ENCODE measurements at regions not wholly inside any gene's neighbourhood (a gene's known extent, or its start where the extent isn't known, plus 50 kb on each side); places are given as distances from the start of the nearest gene placed in this dataset.

DNA sequence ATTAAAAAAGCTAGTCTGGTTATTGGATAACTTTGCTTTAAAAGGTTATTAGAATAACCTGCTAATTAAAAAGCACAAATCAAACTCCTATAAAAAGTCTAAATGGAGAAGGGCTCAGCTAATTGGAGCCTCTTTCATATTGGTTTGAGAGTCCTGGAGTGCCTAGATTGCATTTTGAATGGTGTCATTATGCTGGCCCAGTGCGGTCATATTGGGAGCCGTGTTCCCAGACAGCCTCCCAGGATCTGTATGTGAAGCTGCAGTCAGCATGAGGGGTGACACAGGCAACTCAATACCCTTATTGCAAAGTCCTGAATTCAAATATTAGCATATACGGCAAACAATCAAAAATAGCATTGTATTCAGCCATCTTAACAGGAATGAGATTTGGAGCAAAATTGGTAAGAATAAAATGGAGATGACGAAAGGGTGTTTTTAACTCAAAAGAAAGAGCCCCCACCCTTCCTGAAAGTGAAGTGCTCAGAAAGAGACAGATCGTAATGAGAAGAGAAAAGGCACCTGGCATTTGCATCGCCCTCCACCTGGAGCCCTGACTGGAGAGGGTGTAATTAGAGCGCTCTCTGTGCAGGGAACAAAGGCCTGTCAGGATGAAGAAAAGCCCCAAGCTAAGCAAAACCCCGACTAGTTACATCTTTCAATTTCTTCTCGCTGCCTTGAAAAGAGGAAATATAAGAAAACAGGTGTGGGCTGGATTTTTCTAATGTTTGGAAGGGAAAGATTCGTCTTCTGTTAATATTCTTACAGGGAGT lies 621.0 kb upstream of the ADAMTS16 start:
- H4K20me1 ChIP-seq (ENCODE audit: insufficient read depth, low read length) = no peaks in the 10 kb centered on the region
- Mint-ChIP-seq H3K36me3 (ENCODE audit: low read depth, unreplicated experiment) (no peaks in the 10 kb centered on the region), H3K27ac (ENCODE audit: unreplicated experiment) (no peak overlapping the region), H3K4me1 (ENCODE audit: low read depth, unreplicated experiment) (no peaks in the 10 kb centered on the region), H3K9me3 (ENCODE audit: unreplicated experiment) (peaks cover 3% of the 10 kb centered on the region), H3K27me3 (ENCODE audit: low read depth, unreplicated experiment) (peaks cover 13% of the 10 kb centered on the region), H3K4me3 (ENCODE audit: unreplicated experiment) (no peak overlapping the region)
- H3K36me3 ChIP-seq (ENCODE audit: insufficient read depth, low read length) = no peaks in the 10 kb centered on the region
- no peak overlapping the region for H3K27ac ChIP-seq (ENCODE audit: low read depth, low read length)
- no peak overlapping the region for H3K9ac ChIP-seq (ENCODE audit: low read length)
- H3K9me3 ChIP-seq (ENCODE audit: insufficient read depth, low read depth, low read length) = no peaks in the 10 kb centered on the region
- H2AFZ ChIP-seq (ENCODE audit: low read depth, low read length) = no peak overlapping the region
- FAIRE-seq (no peak), DNase-seq (ENCODE audit: low read depth) (no peak)
- no peaks in the 10 kb centered on the region for H3K27me3 ChIP-seq (ENCODE audit: insufficient read depth, low read length)
- H3K4me2 ChIP-seq (ENCODE audit: low read length) = no peak overlapping the region
- TF ChIP-seq EZH2 (IDR thresholded peaks at IDR 0.05; ENCODE audit: insufficient read depth, low read length) (no peak), CTCF (IDR thresholded peaks at IDR 0.05; ENCODE audit: insufficient read depth, low read depth, low read length) (no peak)
- no peak overlapping the region for H3K4me3 ChIP-seq (ENCODE audit: insufficient read depth, low read depth, low read length)
- no peaks in the 10 kb centered on the region for H3K79me2 ChIP-seq (ENCODE audit: insufficient read depth, low read length)
- H3K4me1 ChIP-seq (ENCODE audit: insufficient read depth, low read length) = no peaks in the 10 kb centered on the region

DNA sequence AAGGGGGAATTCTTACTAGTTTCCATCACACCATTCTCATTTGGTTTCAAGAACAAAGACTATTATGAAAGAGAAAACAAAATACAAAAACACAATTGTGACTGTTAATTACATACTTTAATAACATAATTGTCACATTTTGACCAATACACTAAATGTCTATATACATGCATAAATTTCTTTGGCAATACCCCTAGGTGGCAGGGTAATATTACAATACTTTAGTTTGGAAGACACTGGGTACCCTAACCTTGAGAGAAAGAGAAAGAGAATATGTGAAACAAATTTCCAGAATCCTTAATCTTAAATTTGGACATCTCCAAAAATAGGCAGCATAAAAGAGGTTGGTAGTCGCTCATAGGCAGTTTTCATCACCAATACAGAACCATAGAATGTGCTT lies 619.6 kb upstream of the ADAMTS16 start:
- no peaks in the 10 kb centered on the region for H3K79me2 ChIP-seq (ENCODE audit: insufficient read depth, low read length)
- no peak for FAIRE-seq
- H3K4me1 Mint-ChIP-seq (ENCODE audit: low read depth, unreplicated experiment) = no peaks in the 10 kb centered on the region
- no peak overlapping the region for H3K4me3 ChIP-seq (ENCODE audit: insufficient read depth, low read depth, low read length)
- no peak overlapping the region for H3K4me3 Mint-ChIP-seq (ENCODE audit: unreplicated experiment)
- no peak overlapping the region for H3K27ac ChIP-seq (ENCODE audit: low read depth, low read length)
- H3K27ac Mint-ChIP-seq (ENCODE audit: unreplicated experiment) = no peak overlapping the region
- H3K36me3 Mint-ChIP-seq (ENCODE audit: low read depth, unreplicated experiment) = no peaks in the 10 kb centered on the region
- H3K27me3 ChIP-seq (ENCODE audit: insufficient read depth, low read length) = no peaks in the 10 kb centered on the region
- H3K4me1 ChIP-seq (ENCODE audit: insufficient read depth, low read length) = no peaks in the 10 kb centered on the region
- DNase-seq (ENCODE audit: low read depth) = no peak
- H3K9me3 Mint-ChIP-seq (ENCODE audit: unreplicated experiment) = peaks cover 3% of the 10 kb centered on the region
- no peak overlapping the region for H3K4me2 ChIP-seq (ENCODE audit: low read length)
- no peak overlapping the region for H2AFZ ChIP-seq (ENCODE audit: low read depth, low read length)
- no peak for TF ChIP-seq CTCF (IDR thresholded peaks at IDR 0.05; ENCODE audit: insufficient read depth, low read depth, low read length)
- TF ChIP-seq EZH2 (IDR thresholded peaks at IDR 0.05; ENCODE audit: insufficient read depth, low read length) = no peak
- no peaks in the 10 kb centered on the region for H3K9me3 ChIP-seq (ENCODE audit: insufficient read depth, low read depth, low read length)
- H4K20me1 ChIP-seq (ENCODE audit: insufficient read depth, low read length) = no peaks in the 10 kb centered on the region
- H3K27me3 Mint-ChIP-seq (ENCODE audit: low read depth, unreplicated experiment) = peaks cover 12% of the 10 kb centered on the region
- H3K36me3 ChIP-seq (ENCODE audit: insufficient read depth, low read length) = no peaks in the 10 kb centered on the region
- H3K9ac ChIP-seq (ENCODE audit: low read length) = no peak overlapping the region

DNA sequence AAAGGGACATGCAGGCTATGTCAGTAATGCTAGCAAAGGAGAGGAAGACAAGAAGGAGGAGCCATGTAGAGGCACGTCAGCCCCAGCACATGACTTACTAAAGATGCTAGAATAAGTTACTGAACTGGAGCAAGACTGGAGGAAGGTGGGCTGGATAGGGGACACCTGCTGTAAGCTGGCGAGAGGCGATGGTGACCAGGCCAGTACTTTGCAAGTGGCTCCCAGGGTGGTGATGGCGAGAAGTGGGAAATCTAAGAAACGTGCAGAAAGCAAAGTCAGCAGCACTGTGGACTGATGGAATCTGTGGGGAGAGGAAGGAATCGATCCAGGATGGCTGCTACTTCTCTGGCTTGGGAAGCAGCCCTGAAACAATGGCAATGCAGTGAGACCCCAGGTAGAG lies 617.1 kb upstream of the ADAMTS16 start:
- H3K36me3 Mint-ChIP-seq (ENCODE audit: low read depth, unreplicated experiment) = no peaks in the 10 kb centered on the region
- no peak for DNase-seq (ENCODE audit: low read depth)
- no peaks in the 10 kb centered on the region for H3K4me1 ChIP-seq (ENCODE audit: insufficient read depth, low read length)

More for the DNA sequence above, 617.1 kb upstream of the ADAMTS16 start:
- Mint-ChIP-seq H3K9me3 (ENCODE audit: unreplicated experiment) (peaks cover 3% of the 10 kb centered on the region), H3K27ac (ENCODE audit: unreplicated experiment) (no peak overlapping the region), H3K4me3 (ENCODE audit: unreplicated experiment) (no peak overlapping the region), H3K4me1 (ENCODE audit: low read depth, unreplicated experiment) (no peaks in the 10 kb centered on the region), H3K27me3 (ENCODE audit: low read depth, unreplicated experiment) (peaks cover 12% of the 10 kb centered on the region)
- Histone ChIP-seq H3K4me2 (ENCODE audit: low read length) (no peak overlapping the region), H4K20me1 (ENCODE audit: insufficient read depth, low read length) (no peaks in the 10 kb centered on the region), H3K27me3 (ENCODE audit: insufficient read depth, low read length) (no peaks in the 10 kb centered on the region), H3K9ac (ENCODE audit: low read length) (no peak overlapping the region), H3K4me3 (ENCODE audit: insufficient read depth, low read depth, low read length) (no peak overlapping the region), H2AFZ (ENCODE audit: low read depth, low read length) (no peak overlapping the region), H3K79me2 (ENCODE audit: insufficient read depth, low read length) (no peaks in the 10 kb centered on the region), H3K27ac (ENCODE audit: low read depth, low read length) (no peak overlapping the region), H3K36me3 (ENCODE audit: insufficient read depth, low read length) (no peaks in the 10 kb centered on the region), H3K9me3 (ENCODE audit: insufficient read depth, low read depth, low read length) (no peaks in the 10 kb centered on the region)
- FAIRE-seq = no peak
- TF ChIP-seq EZH2 (IDR thresholded peaks at IDR 0.05; ENCODE audit: insufficient read depth, low read length) (no peak), CTCF (IDR thresholded peaks at IDR 0.05; ENCODE audit: insufficient read depth, low read depth, low read length) (no peak)
